ENCODE measurements at regions not wholly inside any gene's neighbourhood (a gene's known extent, or its start where the extent isn't known, plus 50 kb on each side); places are given as distances from the start of the nearest gene placed in this dataset.

DNA sequence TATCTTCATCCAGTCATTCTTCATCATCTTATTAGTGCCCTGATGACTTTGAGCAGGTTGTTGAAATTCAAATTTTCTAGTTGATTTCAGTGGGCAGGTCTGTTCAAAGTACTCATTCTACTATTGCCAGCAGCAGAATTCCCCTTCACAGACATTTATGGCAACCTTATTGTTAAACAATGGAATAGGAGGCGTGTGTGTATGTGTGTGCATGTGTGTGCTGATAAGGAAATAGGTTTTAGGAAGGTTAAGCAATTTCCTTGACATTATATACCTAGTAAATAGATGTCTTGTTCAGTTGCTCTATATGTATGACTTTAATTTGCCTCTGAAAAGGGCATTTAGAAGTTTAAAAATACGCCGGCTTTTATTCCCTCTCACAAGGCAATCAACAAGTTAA is 601.4 kb upstream of the CA10 start:
- Histone ChIP-seq H3K79me2 (ENCODE audit: low read length) (no peaks in the 10 kb centered on the region), H3K4me2 (ENCODE audit: low read length) (no peak overlapping the region), H3K9me3 (ENCODE audit: insufficient read depth, low read length) (no peaks in the 10 kb centered on the region), H4K20me1 (ENCODE audit: insufficient read depth, low read length) (no peaks in the 10 kb centered on the region), H3K9ac (ENCODE audit: low read length) (no peak overlapping the region), H2AFZ (ENCODE audit: low read depth, low read length) (no peak overlapping the region), H3K4me3 (ENCODE audit: low read length) (no peak overlapping the region), H3K27ac (ENCODE audit: low read length) (no peak overlapping the region), H3K4me1 (ENCODE audit: low read length) (no peaks in the 10 kb centered on the region), H3K27me3 (ENCODE audit: low read depth, low read length) (no peaks in the 10 kb centered on the region), H3K36me3 (replicated peaks; ENCODE audit: low read depth, low read length) (no peaks in the 10 kb centered on the region)
- TF ChIP-seq, protein P1, sequence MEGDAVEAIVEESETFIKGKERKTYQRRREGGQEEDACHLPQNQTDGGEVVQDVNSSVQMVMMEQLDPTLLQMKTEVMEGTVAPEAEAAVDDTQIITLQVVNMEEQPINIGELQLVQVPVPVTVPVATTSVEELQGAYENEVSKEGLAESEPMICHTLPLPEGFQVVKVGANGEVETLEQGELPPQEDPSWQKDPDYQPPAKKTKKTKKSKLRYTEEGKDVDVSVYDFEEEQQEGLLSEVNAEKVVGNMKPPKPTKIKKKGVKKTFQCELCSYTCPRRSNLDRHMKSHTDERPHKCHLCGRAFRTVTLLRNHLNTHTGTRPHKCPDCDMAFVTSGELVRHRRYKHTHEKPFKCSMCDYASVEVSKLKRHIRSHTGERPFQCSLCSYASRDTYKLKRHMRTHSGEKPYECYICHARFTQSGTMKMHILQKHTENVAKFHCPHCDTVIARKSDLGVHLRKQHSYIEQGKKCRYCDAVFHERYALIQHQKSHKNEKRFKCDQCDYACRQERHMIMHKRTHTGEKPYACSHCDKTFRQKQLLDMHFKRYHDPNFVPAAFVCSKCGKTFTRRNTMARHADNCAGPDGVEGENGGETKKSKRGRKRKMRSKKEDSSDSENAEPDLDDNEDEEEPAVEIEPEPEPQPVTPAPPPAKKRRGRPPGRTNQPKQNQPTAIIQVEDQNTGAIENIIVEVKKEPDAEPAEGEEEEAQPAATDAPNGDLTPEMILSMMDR (IDR thresholded peaks at IDR 0.05; ENCODE audit: low read depth, low read length): no peak
- TF ChIP-seq EZH2phosphoT487 (IDR thresholded peaks at IDR 0.05; ENCODE audit: low read depth): no peak

DNA sequence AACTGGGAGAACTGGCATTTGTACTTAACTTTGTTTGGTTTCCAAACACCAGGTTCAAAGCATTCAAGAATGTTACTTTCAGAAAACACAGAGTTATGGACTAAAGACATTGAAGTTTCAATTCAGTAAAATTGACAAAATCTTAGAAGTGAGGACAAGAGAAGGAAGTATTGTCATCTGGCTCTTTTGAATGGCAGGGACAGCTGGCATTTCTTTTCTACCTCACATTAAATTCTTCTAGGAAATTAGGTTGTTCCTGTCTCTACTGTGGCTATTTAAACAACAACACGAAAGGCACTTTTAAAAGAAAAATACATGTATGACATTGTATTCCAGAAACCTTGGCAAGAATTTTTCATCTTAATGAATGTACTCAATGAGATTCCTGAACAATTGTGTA is 600.0 kb upstream of the CA10 start:
- no peak overlapping the region for H2AFZ ChIP-seq (ENCODE audit: low read depth, low read length)
- no peaks in the 10 kb centered on the region for H3K9me3 ChIP-seq (ENCODE audit: insufficient read depth, low read length)
- no peaks in the 10 kb centered on the region for H3K4me1 ChIP-seq (ENCODE audit: low read length)
- H3K4me3 ChIP-seq (ENCODE audit: low read length): no peak overlapping the region
- no peak for TF ChIP-seq EZH2phosphoT487 (IDR thresholded peaks at IDR 0.05; ENCODE audit: low read depth)
- TF ChIP-seq, protein P1 (IDR thresholded peaks at IDR 0.05; ENCODE audit: low read depth, low read length): no peak
- H3K9ac ChIP-seq (ENCODE audit: low read length): no peak overlapping the region
- H3K79me2 ChIP-seq (ENCODE audit: low read length): no peaks in the 10 kb centered on the region
- H4K20me1 ChIP-seq (ENCODE audit: insufficient read depth, low read length): no peaks in the 10 kb centered on the region
- H3K4me2 ChIP-seq (ENCODE audit: low read length): no peak overlapping the region
- no peak overlapping the region for H3K27ac ChIP-seq (ENCODE audit: low read length)
- no peaks in the 10 kb centered on the region for H3K27me3 ChIP-seq (ENCODE audit: low read depth, low read length)
- H3K36me3 ChIP-seq (replicated peaks; ENCODE audit: low read depth, low read length): no peaks in the 10 kb centered on the region

- Histone ChIP-seq H3K4me1 (ENCODE audit: low read length) (no peaks in the 10 kb centered on the region), H3K9ac (ENCODE audit: low read length) (no peak overlapping the region), H3K4me3 (ENCODE audit: low read length) (no peak overlapping the region), H3K27ac (ENCODE audit: low read length) (no peak overlapping the region), H3K9me3 (ENCODE audit: insufficient read depth, low read length) (no peaks in the 10 kb centered on the region), H3K4me2 (ENCODE audit: low read length) (no peak overlapping the region), H3K27me3 (ENCODE audit: low read depth, low read length) (no peaks in the 10 kb centered on the region), H3K36me3 (replicated peaks; ENCODE audit: low read depth, low read length) (no peaks in the 10 kb centered on the region), H2AFZ (ENCODE audit: low read depth, low read length) (no peak overlapping the region), H3K79me2 (ENCODE audit: low read length) (no peaks in the 10 kb centered on the region), H4K20me1 (ENCODE audit: insufficient read depth, low read length) (no peaks in the 10 kb centered on the region)
- TF ChIP-seq, protein P1 (IDR thresholded peaks at IDR 0.05; ENCODE audit: low read depth, low read length): no peak
- no peak for TF ChIP-seq EZH2phosphoT487 (IDR thresholded peaks at IDR 0.05; ENCODE audit: low read depth)
Measured at GRCh38 chr17:52756746-52757145, 598.2 kb upstream of the CA10 start.

- Histone ChIP-seq H3K9ac (ENCODE audit: low read length) (no peak overlapping the region), H3K36me3 (replicated peaks; ENCODE audit: low read depth, low read length) (no peaks in the 10 kb centered on the region), H3K9me3 (ENCODE audit: insufficient read depth, low read length) (no peaks in the 10 kb centered on the region), H3K4me3 (ENCODE audit: low read length) (no peak overlapping the region), H4K20me1 (ENCODE audit: insufficient read depth, low read length) (no peaks in the 10 kb centered on the region), H3K79me2 (ENCODE audit: low read length) (no peaks in the 10 kb centered on the region), H3K27ac (ENCODE audit: low read length) (no peak overlapping the region), H3K4me2 (ENCODE audit: low read length) (no peak overlapping the region), H2AFZ (ENCODE audit: low read depth, low read length) (no peak overlapping the region), H3K27me3 (ENCODE audit: low read depth, low read length) (no peaks in the 10 kb centered on the region), H3K4me1 (ENCODE audit: low read length) (no peaks in the 10 kb centered on the region)
- TF ChIP-seq, protein P1 (IDR thresholded peaks at IDR 0.05; ENCODE audit: low read depth, low read length): no peak
- TF ChIP-seq EZH2phosphoT487 (IDR thresholded peaks at IDR 0.05; ENCODE audit: low read depth): no peak
Measured at GRCh38 chr17:52754838-52755237, 596.3 kb upstream of the CA10 start.
